ENCODE measurements at regions not wholly inside any gene's neighbourhood (a gene's known extent, or its start where the extent isn't known, plus 50 kb on each side); places are given as distances from the start of the nearest gene placed in this dataset.

GRCh38 chr11:15764326-15764725 is 592.0 kb downstream of the SOX6 start:
- in situ Hi-C loops (cut with HindIII; ENCODE audit: low pct_unique_long_range_greater_than_20kb, low sequenced_read_pairs), result no loop called here
- BruUV-seq (replicated peaks), result no TSS peak

GRCh38 chr11:15764948-15765347 is 591.4 kb downstream of the SOX6 start:
- H3K9me3 ChIP-seq (ENCODE audit: control insufficient read depth, insufficient read depth, low read depth, low read length), result no peaks in the 10 kb centered on the region
- H3K36me3 ChIP-seq (ENCODE audit: control insufficient read depth, insufficient read depth, low read length), result no peaks in the 10 kb centered on the region
- H3K4me1 ChIP-seq (ENCODE audit: control insufficient read depth, insufficient read depth, low read length), result no peaks in the 10 kb centered on the region
- no peak overlapping the region for H3K27ac ChIP-seq (ENCODE audit: low read length)
- H3K4me3 ChIP-seq (ENCODE audit: low read depth in 2 of 2, low read length in 2 of 2), result no peak overlapping the region
- ChIA-PET CTCF (no interaction called here), POLR2A (no interaction called here)
- in situ Hi-C loops (cut with HindIII; ENCODE audit: low pct_unique_long_range_greater_than_20kb, low sequenced_read_pairs), result no loop called here
- DNase-seq (ENCODE audit: low read depth, low spot score) (no peak), ATAC-seq (no peak)
- no peaks in the 10 kb centered on the region for H3K27me3 ChIP-seq (ENCODE audit: control insufficient read depth, insufficient read depth, low read length)
- intact Hi-C loops (cut with micrococcal nuclease; ENCODE audit: unreplicated experiment), result no loop called here
- TF ChIP-seq CTCF (IDR thresholded peaks at IDR 0.05), result no peak
- no peak for TF ChIP-seq REST (IDR thresholded peaks at IDR 0.05; ENCODE audit: insufficient read depth in 1 of 2, low read depth in 2 of 2, low read length in 1 of 2)
- TF ChIP-seq SIN3A (IDR thresholded peaks at IDR 0.05; ENCODE audit: borderline replicate concordance, insufficient read depth, low read depth, low read length), result no peak
- no peak for TF ChIP-seq TCF7L2 (IDR thresholded peaks at IDR 0.05; ENCODE audit: low read depth, low read length)
- TF ChIP-seq POLR2AphosphoS5 (IDR thresholded peaks at IDR 0.05; ENCODE audit: low read depth, low read length), result no peak
- no TSS peak for BruUV-seq (replicated peaks)

More at GRCh38 chr11:15764326-15764725, 592.0 kb downstream of the SOX6 start:
- Histone ChIP-seq H3K9me3 (ENCODE audit: control insufficient read depth, insufficient read depth, low read depth, low read length) (no peaks in the 10 kb centered on the region), H3K4me3 (ENCODE audit: low read depth in 2 of 2, low read length in 2 of 2) (no peak overlapping the region), H3K27me3 (ENCODE audit: control insufficient read depth, insufficient read depth, low read length) (no peaks in the 10 kb centered on the region), H3K4me1 (ENCODE audit: control insufficient read depth, insufficient read depth, low read length) (no peaks in the 10 kb centered on the region), H3K27ac (ENCODE audit: low read length) (no peak overlapping the region), H3K36me3 (ENCODE audit: control insufficient read depth, insufficient read depth, low read length) (no peaks in the 10 kb centered on the region)
- ATAC-seq (no peak), DNase-seq (ENCODE audit: low read depth, low spot score) (no peak)
- intact Hi-C loops (cut with micrococcal nuclease; ENCODE audit: unreplicated experiment), result no loop called here
- no peak for TF ChIP-seq CTCF (IDR thresholded peaks at IDR 0.05)
- TF ChIP-seq POLR2AphosphoS5 (IDR thresholded peaks at IDR 0.05; ENCODE audit: low read depth, low read length), result no peak
- no peak for TF ChIP-seq SIN3A (IDR thresholded peaks at IDR 0.05; ENCODE audit: borderline replicate concordance, insufficient read depth, low read depth, low read length)
- TF ChIP-seq TCF7L2 (IDR thresholded peaks at IDR 0.05; ENCODE audit: low read depth, low read length), result no peak
- no peak for TF ChIP-seq REST (IDR thresholded peaks at IDR 0.05; ENCODE audit: insufficient read depth in 1 of 2, low read depth in 2 of 2, low read length in 1 of 2)
- CTCF ChIA-PET, result no interaction called here
- POLR2A ChIA-PET, result no interaction called here

Measured in Panc1 (cell line).